ENCODE measurements at regions not wholly inside any gene's neighbourhood (a gene's known extent, or its start where the extent isn't known, plus 50 kb on each side); places are given as distances from the start of the nearest gene placed in this dataset.
"Not testable (repeated sequence)": the region's sequence is repeated elsewhere in the genome, so short reads cannot be mapped to it uniquely, and the experiment has no call there.

- TF ChIP-seq POLR2A, CTCF (IDR thresholded peaks at IDR 0.05): not testable (repeated sequence)
Observed at GRCh38 chr3:130153247-130153646, 71.6 kb downstream of the ALG1L2 start.
